Gastrocnemius medialis (tissue), 4 donors: ENCODE measurements at regions not wholly inside any gene's neighbourhood (a gene's known extent, or its start where the extent isn't known, plus 50 kb on each side); places are given as distances from the start of the nearest gene placed in this dataset.

Source experiments
- ATAC-seq, 2 donors: fragments of 150-250 bp; one replicate each; pipeline ENCODE4 v1.9.1; 2016
- DNase-seq, 2 donors: peaks; one replicate each; pipeline ENCODE4 v3.0.0-alpha.2; 2019
- H3K27ac ChIP-seq, 4 donors: fragments of 200-600 bp; sonication (generic); 1 replicate in 1 of 4; 2 replicates in 3 of 4; pipeline ENCODE4 v1.5.1; 2016 to 2018; ENCODE audit warnings: mild to moderate bottlenecking in 2 of 4, moderate library complexity in 1 of 4
- H3K27me3 ChIP-seq, 3 donors: fragments of 200-600 bp; sonication (generic) in 2 of 3; 1 replicate in 1 of 3; 2 replicates in 2 of 3; pipeline versions ENCODE4 v1.5.1 to v1.6.0; 2016 to 2019; ENCODE audit warnings: mild to moderate bottlenecking in 1 of 3, moderate library complexity in 1 of 3
- H3K36me3 ChIP-seq, 2 donors: fragments of 200-600 bp; sonication (generic) in 1 of 2; one replicate each; pipeline ENCODE4 v1.5.1; 2017 to 2018
- H3K4me1 ChIP-seq, 2 donors: fragments of 200-600 bp; sonication (generic) in 1 of 2; one replicate each; pipeline ENCODE4 v1.5.1; 2016 to 2017; ENCODE audit warnings: mild to moderate bottlenecking in 2 of 2
- H3K4me3 ChIP-seq, 4 donors: fragments of 200-600 bp; sonication (generic) in 3 of 4; 1 replicate in 1 of 4; 2 replicates in 3 of 4; pipeline ENCODE4 v1.5.1; 2016 to 2019; ENCODE audit warnings: mild to moderate bottlenecking in 2 of 4
- H3K9me3 ChIP-seq, 3 donors: fragments of 200-600 bp; sonication (generic) in 2 of 3; 1 replicate in 1 of 3; 2 replicates in 2 of 3; pipeline ENCODE4 v1.5.1; 2016 to 2019
- CTCF ChIP-seq, 5 experiments: fragments of 450-650 bp in 3 of 5; fragments of 200-600 bp in 2 of 5; sonication (generic) in 2 of 5; IDR thresholded peaks in 4 of 5; conservative IDR thresholded peaks in 1 of 5; 1 replicate in 4 of 5; 2 replicates in 1 of 5; pipeline ENCODE4 v1.5.1; 2016 to 2019; ENCODE audit warnings: antibody characterized with exemption in 5 of 5, mild to moderate bottlenecking in 3 of 5, moderate library complexity in 3 of 5
- POLR2A ChIP-seq, 2 donors: fragments of 450-650 bp; IDR thresholded peaks; one replicate each; pipeline ENCODE4 v1.6.1; 2017; ENCODE audit warnings: antibody characterized with exemption in 2 of 2, mild to moderate bottlenecking in 2 of 2, moderate library complexity in 2 of 2
- in situ Hi-C, 4 donors: fragments of 200-750 bp; cut with MboI; loops; one replicate each; pipeline versions ENCODE4 v1.15.0 to v1.8.0; 2017; ENCODE audit warnings: low sequenced_read_pairs in 4 of 4
- intact Hi-C: fragments of 100-400 bp; cut with DNase I; formaldehyde crosslinking; loops from one replicate; pipeline ENCODE4 v1.15.1; 2023; ENCODE audit warnings: low total_unique reads

DNA sequence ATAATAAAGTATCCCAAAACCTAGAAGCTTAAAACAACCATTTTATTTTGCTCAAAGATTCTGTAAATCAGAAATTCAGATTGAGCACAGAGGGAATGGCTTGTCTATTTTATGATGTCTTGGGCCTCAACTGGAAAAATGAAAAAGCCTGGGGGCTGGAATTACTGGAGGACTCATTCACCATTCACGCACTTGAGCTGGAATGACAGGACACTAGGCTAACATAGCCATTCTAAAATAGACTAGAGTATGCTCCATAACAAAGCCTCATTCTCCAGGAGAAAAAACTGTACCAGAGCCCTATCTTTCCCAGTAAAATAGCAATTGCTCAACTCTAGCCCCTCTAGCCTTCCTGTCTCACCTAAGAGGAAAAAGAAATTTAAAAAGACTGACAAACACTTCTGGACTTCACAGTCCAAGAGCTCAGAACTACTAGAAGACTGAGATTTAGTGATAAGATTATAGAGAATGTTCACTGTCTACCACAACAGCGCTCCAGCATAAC is 145.4 kb upstream of the BTBD3 start:
- in situ Hi-C loops (no loop called here), intact Hi-C loops (no loop called here)
- Histone ChIP-seq H3K27ac (no peak overlapping the region), H3K4me1 (no peaks in the 10 kb centered on the region), H3K9me3 (no peaks in the 10 kb centered on the region), H3K4me3 (no peak overlapping the region), H3K27me3 (no peaks in the 10 kb centered on the region), H3K36me3 (no peaks in the 10 kb centered on the region)
- no peak for ATAC-seq
- no peak for DNase-seq
- TF ChIP-seq CTCF (IDR thresholded peaks at IDR 0.05 in 4 of 5, conservative IDR thresholded peaks at IDR 0.05 in 1 of 5) = no peak
- TF ChIP-seq POLR2A (IDR thresholded peaks at IDR 0.05) = no peak

DNA sequence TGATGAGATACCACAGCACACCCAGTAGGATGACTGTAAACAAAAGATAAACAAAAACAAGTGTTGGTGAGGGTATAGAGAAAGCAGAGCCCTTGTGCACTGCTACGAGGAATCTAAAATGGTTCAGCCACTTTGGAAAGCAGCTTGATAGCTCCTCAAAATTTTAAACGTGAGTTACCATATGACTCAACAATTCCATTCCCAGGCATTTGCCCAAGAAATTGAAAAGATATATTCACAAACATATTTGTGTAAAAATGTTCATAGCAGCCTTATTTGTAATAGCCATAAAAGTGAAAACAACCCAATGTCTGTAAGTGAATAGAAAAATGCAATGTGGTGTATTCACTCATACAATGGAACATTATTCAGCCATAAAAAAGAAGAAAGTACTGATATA is 141.0 kb upstream of the BTBD3 start:
- H3K4me1 ChIP-seq = no peaks in the 10 kb centered on the region
- TF ChIP-seq POLR2A (IDR thresholded peaks at IDR 0.05) = no peak
- TF ChIP-seq CTCF (IDR thresholded peaks at IDR 0.05 in 4 of 5, conservative IDR thresholded peaks at IDR 0.05 in 1 of 5) = no peak
- no peak overlapping the region for H3K4me3 ChIP-seq
- H3K27ac ChIP-seq = no peak overlapping the region
- intact Hi-C loops (no loop called here), in situ Hi-C loops (no loop called here)
- ATAC-seq (no peak), DNase-seq (no peak)
- no peaks in the 10 kb centered on the region for H3K36me3 ChIP-seq
- no peaks in the 10 kb centered on the region for H3K9me3 ChIP-seq
- no peaks in the 10 kb centered on the region for H3K27me3 ChIP-seq

DNA sequence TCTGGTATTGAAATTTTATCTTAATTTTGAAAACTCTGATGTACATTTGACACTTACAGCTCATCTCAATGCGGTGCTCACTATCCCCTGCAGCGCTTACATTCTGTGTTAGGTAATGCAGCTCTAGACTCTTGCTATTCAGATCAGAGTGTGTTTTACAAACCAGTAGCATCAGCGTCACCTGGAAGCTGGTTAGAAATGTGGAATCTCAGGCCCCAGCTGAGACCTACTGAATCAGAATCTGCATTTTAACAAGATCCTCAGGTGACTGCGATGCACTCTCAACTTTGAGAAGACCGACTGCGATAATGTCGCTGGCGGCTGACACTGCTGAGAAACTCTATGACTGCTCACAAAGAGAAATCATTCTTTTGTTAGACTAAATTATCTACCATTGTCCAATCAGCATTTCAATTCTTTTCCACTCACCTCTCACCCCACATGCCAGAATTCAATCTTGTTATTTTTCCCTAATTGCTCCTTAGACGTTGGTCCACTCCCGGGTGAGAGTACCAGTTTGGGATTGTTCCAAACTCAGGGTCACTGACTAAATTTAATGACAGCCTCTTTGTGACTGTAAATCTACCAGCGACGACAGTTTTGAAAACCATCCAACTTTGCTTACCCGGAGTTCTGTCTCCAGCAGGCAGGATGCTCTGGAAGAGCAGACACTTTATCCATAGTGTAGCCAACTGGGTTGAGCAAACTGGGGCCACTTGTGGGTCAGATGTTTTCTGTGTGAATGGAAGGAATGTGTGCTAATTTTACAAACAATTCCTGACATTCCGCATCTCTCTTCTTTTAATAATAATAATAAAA is 140.1 kb upstream of the BTBD3 start:
- Histone ChIP-seq H3K27ac (no peak overlapping the region), H3K4me1 (no peaks in the 10 kb centered on the region), H3K36me3 (no peaks in the 10 kb centered on the region), H3K9me3 (no peaks in the 10 kb centered on the region), H3K4me3 (peak overlapping the region in 2 of 4 donors; percentile 9 to 33), H3K27me3 (no peaks in the 10 kb centered on the region)
- TF ChIP-seq CTCF (IDR thresholded peaks at IDR 0.05 in 4 of 5, conservative IDR thresholded peaks at IDR 0.05 in 1 of 5) = no peak
- DNase-seq = no peak
- no peak for ATAC-seq
- intact Hi-C loops = no loop called here
- in situ Hi-C loops = no loop called here

DNA sequence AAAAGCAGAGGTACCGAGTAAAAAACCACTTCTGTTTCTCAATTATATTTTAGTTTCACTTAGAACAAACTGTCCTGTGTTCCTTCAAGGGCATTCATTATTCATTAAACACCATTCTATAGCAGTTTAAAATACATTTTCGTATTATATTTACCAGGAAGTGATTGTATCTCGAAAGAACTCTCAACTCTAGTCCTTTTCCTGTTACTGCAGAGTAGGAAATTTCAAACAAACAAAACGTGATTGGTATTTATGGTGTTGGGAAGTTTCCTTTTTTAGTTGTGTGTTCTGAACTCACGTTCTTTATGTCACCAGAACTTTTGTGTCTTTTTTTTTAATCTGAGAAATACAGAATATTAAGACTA is 139.5 kb upstream of the BTBD3 start:
- no peaks in the 10 kb centered on the region for H3K4me1 ChIP-seq
- H3K27me3 ChIP-seq = no peaks in the 10 kb centered on the region
- in situ Hi-C loops (no loop called here), intact Hi-C loops (no loop called here)
- ATAC-seq (no peak), DNase-seq (no peak)
- H3K27ac ChIP-seq = no peak overlapping the region
- H3K4me3 ChIP-seq = peak overlapping the region in 2 of 4 donors; percentile 9 to 33
- no peaks in the 10 kb centered on the region for H3K36me3 ChIP-seq
- H3K9me3 ChIP-seq = no peaks in the 10 kb centered on the region
- no peak for TF ChIP-seq POLR2A (IDR thresholded peaks at IDR 0.05)
- no peak for TF ChIP-seq CTCF (IDR thresholded peaks at IDR 0.05 in 4 of 5, conservative IDR thresholded peaks at IDR 0.05 in 1 of 5)
